ENCODE measurements at regions not wholly inside any gene's neighbourhood (a gene's known extent, or its start where the extent isn't known, plus 50 kb on each side); places are given as distances from the start of the nearest gene placed in this dataset.

DNA sequence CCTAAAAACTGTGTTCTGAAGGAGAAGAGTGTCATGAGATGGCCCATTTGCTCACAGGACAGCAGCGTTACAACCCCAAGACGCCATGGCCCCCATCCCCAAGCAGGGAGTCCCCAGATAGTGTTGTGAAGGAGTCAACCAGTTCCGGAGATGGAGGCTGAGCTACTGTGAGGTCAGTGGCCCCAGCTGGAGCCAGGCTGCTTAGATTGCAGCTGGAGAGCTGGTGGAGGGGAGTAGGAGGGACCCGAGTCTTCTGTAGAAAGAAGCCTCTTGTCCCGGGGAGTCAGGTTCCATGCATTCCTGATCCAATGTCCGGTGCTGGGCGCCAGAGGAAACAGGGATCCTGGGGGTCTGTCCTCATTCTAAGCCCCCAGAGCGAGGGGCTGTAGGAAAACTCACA, 93.5 kb upstream of the SIM2 start:
- 72 to 75% methylated on average over 5 to 8 of the region's 8 CpGs for WGBS, 2 donors
- intact Hi-C loops (cut with DNase I; ENCODE audit: low total_unique reads): no loop called here

DNA sequence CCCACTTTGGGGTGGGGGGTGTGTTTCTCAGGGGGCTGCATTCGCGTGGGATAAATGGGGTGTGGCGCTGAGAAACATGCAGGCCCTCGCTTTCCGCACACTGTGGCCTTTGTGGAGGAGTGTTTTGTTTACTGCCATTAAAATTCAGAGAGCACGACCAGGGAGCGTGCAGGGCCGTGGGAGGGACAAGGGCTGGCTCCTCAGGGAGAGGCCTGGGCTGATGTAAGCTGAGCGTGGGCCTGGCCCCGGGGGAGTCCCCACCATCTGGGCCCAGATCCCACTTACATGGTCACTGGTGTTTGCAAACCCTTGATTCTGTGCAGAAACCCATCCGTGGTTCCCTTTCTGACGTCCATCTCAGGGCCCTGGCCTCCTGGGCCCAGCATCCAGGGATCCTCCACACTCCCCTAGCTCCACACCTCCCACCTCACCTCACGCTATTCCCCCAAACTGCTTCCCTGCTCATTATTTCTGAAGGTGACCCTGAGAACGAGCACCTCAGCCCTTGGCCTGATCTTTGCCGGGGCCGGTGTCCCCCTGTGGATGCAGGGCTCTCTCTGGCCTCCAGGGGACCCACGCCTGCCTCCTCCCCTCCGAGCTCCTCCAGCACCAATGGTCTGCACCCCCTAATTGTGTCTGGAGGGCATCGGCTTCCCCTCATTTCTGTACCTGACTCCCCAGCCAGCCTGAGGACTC, 92.5 kb upstream of the SIM2 start:
- DNase-seq (ENCODE audit: low spot score in 2 of 2): no peak
- H3K4me3 ChIP-seq (ENCODE audit: low read depth, poor library complexity, severe bottlenecking): no peak overlapping the region
- intact Hi-C loops (cut with DNase I; ENCODE audit: low total_unique reads): no loop called here
- WGBS, 2 donors: 74 to 75% methylated on average over 19 of the region's 19 CpGs
- no peak for TF ChIP-seq POLR2A (IDR thresholded peaks at IDR 0.05)
- no peak for TF ChIP-seq CTCF (IDR thresholded peaks at IDR 0.05)

More for the DNA sequence above, 93.5 kb upstream of the SIM2 start:
- H3K4me3 ChIP-seq (ENCODE audit: low read depth, poor library complexity, severe bottlenecking): no peak overlapping the region
- TF ChIP-seq CTCF (IDR thresholded peaks at IDR 0.05) (no peak), POLR2A (IDR thresholded peaks at IDR 0.05) (no peak)
- DNase-seq (ENCODE audit: low spot score in 2 of 2): no peak

GRCh38 chr21:36606983-36607325, 92.0 kb upstream of the SIM2 start:
- H3K4me3 ChIP-seq (ENCODE audit: low read depth, poor library complexity, severe bottlenecking): no peak overlapping the region
- WGBS, 2 donors: 86 to 91% methylated on average over 6 of the region's 6 CpGs
- intact Hi-C loops (cut with DNase I; ENCODE audit: low total_unique reads): no loop called here
- no peak for DNase-seq (ENCODE audit: low spot score in 2 of 2)
- TF ChIP-seq POLR2A (IDR thresholded peaks at IDR 0.05) (no peak), CTCF (IDR thresholded peaks at IDR 0.05) (no peak)

- H3K4me3 ChIP-seq (ENCODE audit: low read depth, poor library complexity, severe bottlenecking): no peak overlapping the region
- intact Hi-C loops (cut with DNase I; ENCODE audit: low total_unique reads): no loop called here
- DNase-seq (ENCODE audit: low spot score in 2 of 2): no peak
- WGBS, 2 donors: 69 to 70% methylated on average over 8 of the region's 8 CpGs
- no peak for TF ChIP-seq POLR2A (IDR thresholded peaks at IDR 0.05)
- TF ChIP-seq CTCF (IDR thresholded peaks at IDR 0.05): no peak
These were observed 90.6 kb upstream of the SIM2 start for GRCh38 chr21:36608041-36608896.

DNA sequence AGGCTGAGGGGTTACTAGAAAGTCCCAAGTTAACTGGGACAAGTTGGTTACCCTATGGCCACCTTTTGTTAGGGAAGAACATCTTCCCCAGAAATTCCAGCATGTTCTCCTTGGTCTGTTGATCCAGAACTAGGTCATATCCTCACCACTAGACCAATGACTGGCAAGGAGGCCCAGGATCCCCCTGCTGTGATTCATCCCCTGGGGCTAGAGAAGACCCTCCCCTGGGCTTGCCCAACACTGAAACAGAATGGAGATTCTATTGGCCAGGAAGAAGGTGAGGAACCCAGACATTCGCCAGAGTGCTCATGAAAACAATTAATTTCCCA, 90.1 kb upstream of the SIM2 start:
- no peak overlapping the region for H3K4me3 ChIP-seq (ENCODE audit: low read depth, poor library complexity, severe bottlenecking)
- no peak for DNase-seq (ENCODE audit: low spot score in 2 of 2)
- 78 to 90% methylated on average over 1 of the region's 1 CpG for WGBS, 2 donors
- TF ChIP-seq CTCF (IDR thresholded peaks at IDR 0.05) (no peak), POLR2A (IDR thresholded peaks at IDR 0.05) (no peak)
- intact Hi-C loops (cut with DNase I; ENCODE audit: low total_unique reads): no loop called here
